ENCODE measurements at regions not wholly inside any gene's neighbourhood (a gene's known extent, or its start where the extent isn't known, plus 50 kb on each side); places are given as distances from the start of the nearest gene placed in this dataset.

GRCh38 chr11:112401036-112401769 is 140.5 kb upstream of the PLET1 start:
- DNase-seq, result no peak

DNA sequence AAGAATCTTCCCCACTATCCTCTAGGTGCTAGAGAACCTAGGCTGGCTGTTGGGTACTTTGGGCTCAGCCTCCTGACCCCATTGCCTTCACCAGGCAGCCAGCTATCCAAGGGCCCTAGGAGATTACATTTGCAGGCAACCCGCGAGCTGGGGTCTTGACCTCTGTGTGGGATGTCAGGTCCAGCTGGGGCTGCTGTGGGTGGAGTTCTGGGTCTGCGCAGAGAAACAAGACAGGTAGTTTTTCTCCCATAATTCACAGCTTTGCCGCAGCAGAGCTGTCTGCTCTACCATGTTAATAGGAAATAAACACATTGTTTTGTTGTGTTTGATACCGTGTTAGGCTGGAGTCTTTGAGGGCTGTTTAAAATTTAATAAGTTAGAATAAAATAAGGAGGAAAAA is 142.8 kb upstream of the PLET1 start:
- no peak for DNase-seq

GRCh38 chr11:112404112-112404511 is 143.5 kb upstream of the PLET1 start:
- no peak for DNase-seq

DNA sequence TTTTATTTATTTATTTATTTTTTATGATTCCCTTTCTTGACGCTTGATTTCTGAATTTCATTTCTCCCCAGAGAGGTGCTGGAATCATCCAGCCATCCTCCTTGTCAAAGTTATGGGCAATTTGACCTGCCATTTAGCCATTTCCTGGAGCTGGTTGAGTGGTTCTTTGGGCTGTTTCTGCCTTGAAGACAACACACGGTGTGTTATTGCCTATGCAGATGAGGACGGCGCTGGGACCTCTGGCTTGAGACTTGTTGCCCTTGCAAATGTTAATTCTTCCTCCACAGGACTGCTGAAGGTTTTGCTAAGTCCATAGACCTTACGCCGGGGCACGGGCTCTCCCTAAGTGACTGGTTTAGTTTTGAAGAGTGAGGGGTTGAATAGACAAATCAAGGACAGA is 147.9 kb upstream of the PLET1 start:
- DNase-seq, result no peak

GRCh38 chr11:112410325-112410724 is 149.7 kb upstream of the PLET1 start:
- DNase-seq, result no peak

DNA sequence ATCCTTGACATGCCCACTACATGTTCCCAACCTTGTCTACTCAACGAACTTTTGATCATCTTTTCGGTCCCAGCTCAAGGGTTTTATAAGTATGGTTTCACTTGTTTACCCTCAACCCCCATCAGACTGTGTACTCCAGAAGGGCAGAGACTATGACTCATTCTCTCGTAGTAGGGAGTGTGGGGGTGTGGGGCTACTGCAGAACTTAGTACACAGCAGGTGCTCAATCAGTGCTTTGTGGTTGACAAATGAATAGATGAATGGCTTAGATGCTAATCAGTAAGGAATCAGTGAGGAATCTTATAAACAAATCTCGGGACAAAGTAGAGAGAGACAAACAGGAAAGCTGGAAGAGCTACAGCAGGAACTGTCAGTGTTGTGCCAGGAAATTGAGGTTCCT is 151.7 kb upstream of the PLET1 start:
- DNase-seq, result no peak

- no peak for DNase-seq
These were observed 156.7 kb upstream of the PLET1 start for GRCh38 chr11:112417339-112417738.

GRCh38 chr11:112418438-112418837 is 157.8 kb upstream of the PLET1 start:
- DNase-seq, result no peak

GRCh38 chr11:112421879-112422278 is 161.2 kb upstream of the PLET1 start:
- no peak for DNase-seq

- no peak for DNase-seq
These were observed 164.5 kb upstream of the PLET1 start for GRCh38 chr11:112425121-112425520.

- DNase-seq, result no peak
These were observed 176.4 kb upstream of the PLET1 start for GRCh38 chr11:112437096-112437495.

DNA sequence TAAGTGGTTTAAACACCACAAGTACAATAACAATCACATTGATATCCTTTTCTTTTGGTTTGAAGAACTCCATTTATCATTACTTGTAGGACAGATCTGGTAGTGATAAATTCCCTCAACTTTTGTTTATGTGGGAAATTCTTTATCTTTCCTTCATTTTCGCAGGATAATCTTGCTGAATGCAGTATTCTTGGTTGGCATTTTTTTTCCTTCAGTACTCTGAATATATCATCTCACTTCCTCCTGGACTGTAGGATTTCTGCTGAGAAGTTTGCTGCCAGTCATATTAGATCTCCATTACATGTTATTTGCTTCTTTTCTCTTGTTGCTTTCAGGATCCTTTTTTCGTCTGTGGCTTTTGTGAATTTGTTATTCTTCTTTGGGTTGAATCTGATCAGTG is 179.0 kb upstream of the PLET1 start:
- no peak for DNase-seq

- no peak for DNase-seq
These were observed 179.9 kb upstream of the PLET1 start for GRCh38 chr11:112440518-112440917.

DNA sequence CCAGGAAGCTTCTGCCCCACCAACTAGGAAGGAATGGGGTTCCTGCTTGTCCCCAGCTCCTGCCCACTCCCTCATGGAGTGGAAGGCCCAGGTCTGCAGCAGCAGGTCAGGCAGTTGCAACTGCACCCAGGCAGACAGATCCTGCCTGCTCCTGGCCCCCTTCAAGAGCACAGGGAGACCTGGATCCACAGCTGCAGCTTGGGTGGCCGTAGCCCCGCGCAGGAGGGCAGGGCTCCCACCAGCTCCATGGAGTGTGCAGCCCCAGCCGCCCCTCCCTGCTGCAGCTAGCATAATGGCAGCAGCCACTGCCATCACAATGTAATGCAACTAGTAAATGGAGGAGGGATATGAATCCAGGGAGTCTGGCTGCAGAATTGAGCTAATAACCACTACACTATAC is 187.5 kb upstream of the PLET1 start:
- DNase-seq, result no peak

DNA sequence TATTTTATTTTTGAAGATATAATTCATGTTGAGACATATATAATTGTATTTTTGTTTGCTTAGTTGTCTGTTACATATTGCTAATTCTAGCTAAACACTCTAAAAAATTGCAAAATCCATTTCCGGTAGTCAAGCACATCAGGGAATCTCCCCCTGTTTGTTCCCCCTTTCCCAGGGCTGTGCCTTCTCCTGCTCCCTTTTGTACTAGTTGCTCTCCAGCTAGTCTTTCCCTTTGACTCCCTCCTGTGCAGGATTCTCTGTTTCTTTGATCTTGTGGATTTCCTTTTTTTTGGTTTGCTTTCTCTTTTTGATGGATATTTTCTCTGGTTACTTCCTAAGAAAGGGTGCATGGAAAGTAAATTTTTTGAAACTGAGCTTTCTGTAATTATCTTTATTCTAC is 188.1 kb upstream of the PLET1 start:
- no peak for DNase-seq

DNA sequence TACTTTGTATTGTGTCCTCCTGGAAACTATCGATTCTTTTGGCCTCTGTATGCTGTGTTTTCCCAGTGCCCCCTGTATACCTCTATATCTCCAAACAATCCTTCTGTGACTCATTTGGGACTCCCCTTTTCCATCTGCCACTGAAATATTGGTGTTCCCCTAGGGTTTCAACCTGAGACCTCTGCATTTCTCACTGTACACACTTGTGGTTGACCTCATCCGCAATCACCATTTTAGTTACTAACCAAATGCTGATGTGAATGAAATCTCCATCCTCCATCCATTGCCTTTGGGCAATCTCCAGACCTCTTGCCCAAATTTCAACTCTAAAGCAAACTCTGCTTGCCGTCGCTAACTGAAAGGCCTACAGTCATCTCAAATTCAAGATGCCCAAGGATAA is 190.6 kb upstream of the PLET1 start:
- DNase-seq, result no peak

DNA sequence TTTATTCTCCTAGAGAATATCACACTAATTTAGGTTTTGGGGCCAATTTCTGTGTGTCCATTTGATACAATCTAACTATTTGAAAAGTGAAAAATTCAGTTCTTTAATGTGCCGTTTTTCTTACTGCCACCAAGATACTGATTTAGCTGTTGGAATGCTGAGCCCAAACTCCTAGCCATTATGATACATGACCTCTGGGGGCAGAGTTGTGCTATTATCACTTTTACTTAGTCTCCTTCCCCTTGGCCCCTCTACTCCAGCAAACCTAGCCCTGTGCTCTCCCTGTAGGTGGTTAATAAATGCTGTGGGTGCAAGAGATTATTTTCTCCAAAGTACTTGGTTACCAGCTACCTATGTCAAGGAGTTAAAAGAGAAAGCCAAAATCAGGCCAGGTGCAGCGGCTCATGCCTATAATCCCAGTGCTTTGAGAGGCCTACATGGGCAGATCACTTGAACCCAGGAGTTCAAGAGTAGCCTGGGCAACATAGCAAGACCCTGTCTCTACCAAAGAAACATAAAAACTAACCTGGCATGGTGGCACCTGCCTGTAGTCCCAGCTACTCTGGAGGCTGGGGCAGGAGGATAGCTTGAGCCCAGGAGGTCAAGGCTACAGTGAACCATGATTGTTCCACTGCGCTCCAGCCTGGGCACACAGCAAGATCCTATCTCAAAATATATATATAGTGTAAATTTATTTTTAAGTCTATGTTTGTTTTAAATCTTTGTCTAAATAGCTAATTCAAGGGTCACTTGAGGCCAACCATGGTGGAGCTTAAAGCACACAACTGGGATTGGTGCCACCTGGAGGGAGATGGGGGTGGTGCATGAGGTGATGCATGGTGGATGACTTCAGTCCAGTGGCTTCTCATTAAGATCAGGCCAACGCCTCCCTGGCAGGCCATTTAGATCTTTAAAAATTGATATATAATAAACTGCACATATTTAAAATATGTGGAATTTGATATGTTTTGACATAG is 193.2 kb upstream of the PLET1 start:
- no peak for DNase-seq

GRCh38 chr11:112454841-112455240 is 194.2 kb upstream of the PLET1 start:
- DNase-seq, result no peak

GRCh38 chr11:112455791-112456190 is 195.1 kb upstream of the PLET1 start:
- DNase-seq, result no peak

DNA sequence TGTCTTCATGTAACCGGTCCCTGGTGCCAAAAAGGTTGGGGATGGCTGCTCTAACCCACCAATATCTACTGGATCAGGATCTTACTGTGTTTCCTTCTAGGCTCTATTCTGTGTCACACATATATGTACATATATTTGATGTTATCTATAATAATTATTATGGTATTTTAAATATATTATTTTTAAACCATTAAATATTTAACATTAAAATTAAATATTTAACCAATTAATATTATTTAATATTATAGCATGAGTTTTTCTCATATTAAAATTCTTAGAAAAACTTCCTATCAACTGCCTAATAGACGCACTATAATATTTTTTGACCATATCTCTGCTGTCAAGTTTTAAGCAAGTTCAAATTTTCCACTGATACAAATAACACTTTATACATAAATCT is 196.9 kb upstream of the PLET1 start:
- DNase-seq, result no peak

GRCh38 chr11:112459001-112459400 is 198.3 kb upstream of the PLET1 start:
- no peak for DNase-seq

DNA sequence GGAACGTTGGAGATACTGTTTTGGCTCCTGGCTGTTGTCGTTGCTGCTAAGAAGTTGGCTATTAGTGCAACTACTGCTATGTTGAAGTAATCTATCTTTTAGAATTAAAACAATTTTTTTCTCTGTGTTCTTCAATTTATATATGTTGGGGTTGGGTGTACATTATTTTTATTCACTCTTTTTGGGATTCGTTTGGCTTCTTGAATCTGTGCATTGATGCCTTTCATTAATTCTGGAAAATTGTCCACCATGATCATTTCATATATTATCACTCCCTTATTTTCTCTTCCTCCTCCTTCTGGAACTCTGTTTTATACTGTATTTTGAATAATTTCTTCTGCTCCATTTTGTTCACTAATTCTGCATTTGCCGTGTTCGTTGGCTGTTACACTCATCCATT is 199.5 kb upstream of the PLET1 start:
- no peak for DNase-seq

DNA sequence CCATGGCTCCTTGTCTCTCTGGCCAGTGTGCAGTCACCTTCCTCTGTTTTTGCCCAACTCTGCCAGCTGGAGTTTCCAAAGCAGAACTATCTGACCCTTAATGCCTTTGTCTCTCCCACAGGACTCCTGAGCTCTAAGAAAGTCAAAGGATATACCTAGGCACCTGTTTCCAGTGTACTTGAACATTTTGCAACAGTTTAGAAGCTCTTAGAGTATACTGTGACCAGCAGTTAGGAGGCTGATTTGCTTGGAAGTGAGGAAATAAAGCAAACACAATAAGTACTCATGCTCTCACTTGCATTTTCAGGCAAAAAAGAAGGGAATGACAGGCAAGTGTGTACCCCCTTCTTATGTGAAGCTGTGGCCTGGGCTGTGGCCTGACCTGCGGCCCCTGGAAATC is 204.3 kb upstream of the PLET1 start:
- DNase-seq, result no peak

Data from occipital lobe (tissue), 1 donor.